NT2/D1 (cell line): ENCODE measurements at regions not wholly inside any gene's neighbourhood (a gene's known extent, or its start where the extent isn't known, plus 50 kb on each side); places are given as distances from the start of the nearest gene placed in this dataset.

ENCODE experiments used
- SUZ12 ChIP-seq: IDR thresholded peaks from 2 replicates; pipeline ENCODE4 v1.6.1; 2011; ENCODE audit not compliant: insufficient read length, insufficient read depth; ENCODE audit errors: extremely low read depth
- YY1 ChIP-seq: IDR thresholded peaks from 2 replicates; pipeline ENCODE4 v1.6.1; 2011; ENCODE audit not compliant: insufficient read length, insufficient read depth
- ZNF274 ChIP-seq: IDR thresholded peaks from 2 replicates; pipeline ENCODE4 v1.6.1; 2011; ENCODE audit warnings: mild to moderate bottlenecking, low read depth, low read length

- no peak for TF ChIP-seq YY1
- TF ChIP-seq ZNF274 = no peak
- no peak for TF ChIP-seq SUZ12
These were observed 200.8 kb downstream of the TFAP2C start for GRCh38 chr20:56829788-56830385.
